Activated gamma-delta T cell treated with Interleukin-2 at 50 U/mL for 16 hours (primary cell): ENCODE measurements at regions not wholly inside any gene's neighbourhood (a gene's known extent, or its start where the extent isn't known, plus 50 kb on each side); places are given as distances from the start of the nearest gene placed in this dataset.

Experiments used
- DNase-seq: peaks from one replicate; pipeline ENCODE4 v3.0.0-alpha.2; 2020

DNA sequence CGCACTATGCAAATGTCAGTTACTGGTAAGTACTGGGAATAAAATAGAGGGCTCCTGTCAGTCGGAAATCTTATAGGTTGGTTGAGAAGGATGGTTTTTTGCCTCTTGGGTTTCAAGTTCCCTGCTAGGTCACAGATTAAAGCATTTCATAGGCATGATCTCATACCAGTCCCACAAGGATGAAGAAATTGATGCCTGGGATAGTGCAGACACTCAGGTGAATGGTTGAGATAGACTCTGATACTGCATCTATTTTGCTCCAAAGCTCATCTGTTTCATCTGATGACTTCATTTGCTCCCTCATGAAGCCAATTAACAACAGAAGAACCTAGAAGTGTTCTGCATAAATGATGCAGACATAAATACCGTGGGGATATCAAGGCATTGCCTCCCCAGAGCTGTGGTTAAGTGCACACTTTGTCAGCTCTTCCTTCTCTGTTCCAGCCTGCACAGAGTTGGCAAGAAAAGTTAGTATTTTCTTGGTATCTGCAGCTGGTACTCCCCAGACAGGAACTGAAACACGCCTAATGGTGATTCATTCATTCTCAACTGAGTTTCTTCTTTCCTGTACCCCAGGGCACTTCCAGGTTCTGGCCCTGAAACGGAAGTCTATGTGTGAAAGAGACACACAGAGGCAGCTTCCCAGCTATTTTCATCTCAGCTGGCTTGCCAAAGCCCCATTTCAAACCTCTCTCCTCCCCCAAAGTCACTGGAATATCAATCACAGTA, 418.3 kb upstream of the SALL1 start:
- no peak for DNase-seq

DNA sequence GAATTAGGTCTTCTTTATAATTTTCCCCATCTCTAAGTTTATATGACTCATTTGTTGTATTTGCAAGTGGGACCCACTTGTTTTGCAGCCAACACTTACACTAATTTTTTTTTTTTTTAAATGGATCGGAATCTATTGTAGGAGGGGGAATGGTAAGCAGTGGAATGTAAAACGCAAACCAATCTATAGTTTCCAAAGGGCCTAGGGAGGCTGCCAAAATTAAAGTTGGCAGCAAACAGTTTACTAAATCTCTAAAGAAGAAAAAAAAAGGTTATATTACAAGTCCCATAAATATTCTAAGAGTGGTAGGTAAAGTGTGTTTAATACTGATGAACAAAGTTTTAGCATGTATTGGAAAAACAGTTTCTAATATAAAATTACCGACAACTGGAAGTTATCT, 416.8 kb upstream of the SALL1 start:
- DNase-seq = no peak

GRCh38 chr16:51565184-51565583, 414.1 kb upstream of the SALL1 start:
- no peak for DNase-seq

GRCh38 chr16:51562891-51563290, 411.8 kb upstream of the SALL1 start:
- no peak for DNase-seq

DNA sequence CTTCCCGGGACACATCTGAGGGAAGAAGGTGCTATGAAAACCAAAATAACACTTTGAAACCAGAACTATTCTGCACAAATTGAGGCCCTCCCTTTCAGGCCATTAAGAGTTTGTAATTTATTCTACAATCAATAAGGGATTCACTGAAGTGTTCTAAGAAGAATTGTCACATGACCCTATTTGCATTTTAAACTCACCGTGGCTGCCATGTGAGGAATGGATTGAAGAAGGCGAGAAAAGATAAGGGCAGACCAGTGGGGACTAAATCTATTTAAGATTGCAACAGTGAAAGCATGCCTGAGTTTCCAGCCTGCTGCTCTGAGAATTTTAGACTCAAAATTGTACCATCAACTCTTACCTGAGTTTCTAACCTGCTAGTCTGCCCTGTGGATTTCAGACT, 408.8 kb upstream of the SALL1 start:
- no peak for DNase-seq

- no peak for DNase-seq
Measured at GRCh38 chr16:51557670-51558069, 406.6 kb upstream of the SALL1 start.

- no peak for DNase-seq
Measured at GRCh38 chr16:51556694-51557340, 405.7 kb upstream of the SALL1 start.

- DNase-seq = no peak
Measured at GRCh38 chr16:51553910-51554309, 402.8 kb upstream of the SALL1 start.

- no peak for DNase-seq
Measured at GRCh38 chr16:51553314-51553713, 402.2 kb upstream of the SALL1 start.

DNA sequence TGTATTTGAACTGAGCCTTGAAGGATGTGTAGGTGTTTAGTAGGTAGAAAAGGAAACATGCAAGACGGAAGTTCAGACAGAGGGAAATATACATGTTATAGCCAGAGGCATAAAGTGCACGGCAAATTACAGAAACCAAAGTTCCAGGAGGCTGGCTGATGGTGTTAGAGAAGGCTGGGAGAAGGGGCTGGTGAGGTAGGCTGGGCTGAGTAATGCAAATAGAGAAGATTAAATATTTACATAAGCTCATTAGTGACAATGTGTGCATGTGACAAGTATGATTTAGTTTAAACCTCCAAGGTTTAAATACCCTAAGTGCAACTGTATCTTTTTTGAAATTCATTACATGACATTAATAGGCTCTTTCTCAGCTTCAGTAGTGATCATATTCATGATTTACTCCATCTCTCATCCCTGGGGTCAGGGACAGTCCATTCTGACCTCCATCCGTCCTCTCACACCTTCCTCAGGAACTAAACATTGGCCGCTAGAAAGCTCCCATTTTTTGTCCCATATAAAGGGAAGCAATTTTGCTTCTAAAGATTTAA, 399.8 kb upstream of the SALL1 start:
- DNase-seq = no peak

DNA sequence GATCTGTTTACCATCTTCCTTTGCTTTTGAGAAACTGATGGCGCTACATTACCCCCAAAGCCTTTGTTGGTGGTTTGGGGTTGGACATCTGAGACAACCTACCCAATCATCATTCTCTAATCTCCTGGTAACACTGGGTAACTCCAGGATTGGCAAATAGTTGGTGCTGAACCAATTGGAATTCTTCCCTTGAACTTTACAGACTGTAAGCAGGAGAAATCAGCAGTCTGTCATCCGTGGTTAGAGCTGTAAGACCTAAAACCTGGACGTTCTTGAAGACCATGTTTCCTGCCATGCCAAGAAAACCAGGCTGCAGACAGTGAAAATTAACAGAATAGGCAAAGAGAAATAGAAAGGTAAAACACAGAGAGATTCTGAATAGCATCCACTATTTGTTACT, 398.8 kb upstream of the SALL1 start:
- no peak for DNase-seq

- DNase-seq = no peak
Measured at GRCh38 chr16:51545951-51546350, 394.9 kb upstream of the SALL1 start.

DNA sequence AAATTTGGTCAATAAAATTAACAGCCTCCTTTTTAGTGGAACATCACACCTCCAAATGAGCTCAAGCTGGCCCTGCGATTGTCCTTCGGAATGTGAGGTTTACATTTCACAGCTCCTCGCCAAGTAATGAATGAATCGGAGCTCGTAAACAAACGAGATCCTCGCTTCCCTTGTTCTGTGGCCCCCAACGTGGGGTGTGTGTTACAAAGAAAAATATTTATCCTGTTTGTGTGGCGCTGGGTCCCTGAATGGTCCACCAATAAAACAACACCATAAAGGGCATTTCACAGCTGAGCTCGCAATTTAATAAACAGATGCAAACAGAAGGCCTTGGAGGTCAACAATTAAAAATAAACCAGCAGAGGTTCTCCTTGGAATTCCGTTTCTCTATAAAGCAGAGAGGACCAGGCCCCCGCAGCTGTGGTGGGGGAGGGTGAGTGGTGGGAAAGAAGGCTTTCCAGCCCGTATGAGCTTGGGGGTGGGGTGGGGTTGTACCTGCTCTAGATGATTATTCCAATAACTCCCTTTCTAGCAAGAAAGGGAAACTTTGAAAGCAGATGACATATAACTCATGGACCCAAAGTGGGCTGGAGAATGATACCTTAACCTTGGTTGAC, 393.9 kb upstream of the SALL1 start:
- DNase-seq = no peak

- no peak for DNase-seq
Measured at GRCh38 chr16:51543971-51544370, 392.9 kb upstream of the SALL1 start.

DNA sequence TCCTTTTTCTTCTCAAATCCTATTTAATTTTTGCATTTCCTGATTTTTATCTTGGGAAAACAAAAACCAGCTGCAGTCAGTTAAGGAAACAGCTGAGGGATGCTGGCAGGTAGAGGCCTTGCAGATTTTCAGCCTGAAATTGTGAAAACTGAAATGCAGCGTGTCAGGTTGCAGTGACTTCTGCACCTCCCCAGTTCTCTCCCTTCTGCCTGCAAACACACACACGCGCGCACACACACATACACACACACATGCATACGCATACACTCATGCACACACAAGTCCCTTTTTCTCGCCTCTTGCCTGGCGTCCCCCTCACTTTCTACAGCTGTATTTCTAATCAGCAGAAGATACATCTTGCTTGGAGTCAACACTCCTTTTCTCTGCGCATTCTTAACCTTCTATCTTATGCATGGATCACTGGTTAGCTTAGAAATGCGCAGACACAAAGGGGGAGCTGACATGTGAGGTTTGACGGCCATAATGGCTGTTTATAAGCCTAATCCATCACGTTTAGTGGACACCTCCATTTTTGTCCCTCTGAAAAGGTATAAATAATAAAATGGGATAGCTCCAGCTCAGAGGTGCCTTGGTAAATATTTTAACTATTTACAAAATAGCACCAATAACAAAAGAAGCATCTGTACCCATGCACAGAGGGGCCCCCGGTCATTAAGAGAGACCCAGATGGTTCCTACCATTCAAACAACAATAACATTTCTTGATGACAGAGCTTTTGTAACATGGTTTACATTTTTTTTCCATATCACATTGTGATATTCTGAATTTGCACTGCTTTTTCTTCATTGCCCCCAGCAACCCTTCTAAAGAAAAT, 392.1 kb upstream of the SALL1 start:
- DNase-seq = no peak

DNA sequence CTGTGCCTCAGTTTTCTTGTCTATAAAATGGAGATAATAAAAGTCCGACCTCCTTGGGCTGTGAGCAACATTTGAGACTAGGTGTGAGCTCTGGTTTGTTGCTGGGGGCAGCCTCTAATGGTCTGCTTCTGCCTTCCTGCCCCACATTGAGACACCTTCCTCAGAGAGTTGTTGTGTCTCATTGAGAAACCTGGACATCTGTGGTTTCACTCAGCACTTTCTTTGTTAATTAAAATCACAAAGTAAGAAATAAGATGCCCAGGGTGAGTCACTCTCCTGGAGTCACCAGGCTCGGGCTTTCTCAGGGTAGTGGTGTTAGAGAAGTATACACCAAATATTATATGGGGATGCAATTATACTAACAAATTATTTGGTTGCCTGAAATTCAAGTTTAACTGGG, 389.2 kb upstream of the SALL1 start:
- no peak for DNase-seq

DNA sequence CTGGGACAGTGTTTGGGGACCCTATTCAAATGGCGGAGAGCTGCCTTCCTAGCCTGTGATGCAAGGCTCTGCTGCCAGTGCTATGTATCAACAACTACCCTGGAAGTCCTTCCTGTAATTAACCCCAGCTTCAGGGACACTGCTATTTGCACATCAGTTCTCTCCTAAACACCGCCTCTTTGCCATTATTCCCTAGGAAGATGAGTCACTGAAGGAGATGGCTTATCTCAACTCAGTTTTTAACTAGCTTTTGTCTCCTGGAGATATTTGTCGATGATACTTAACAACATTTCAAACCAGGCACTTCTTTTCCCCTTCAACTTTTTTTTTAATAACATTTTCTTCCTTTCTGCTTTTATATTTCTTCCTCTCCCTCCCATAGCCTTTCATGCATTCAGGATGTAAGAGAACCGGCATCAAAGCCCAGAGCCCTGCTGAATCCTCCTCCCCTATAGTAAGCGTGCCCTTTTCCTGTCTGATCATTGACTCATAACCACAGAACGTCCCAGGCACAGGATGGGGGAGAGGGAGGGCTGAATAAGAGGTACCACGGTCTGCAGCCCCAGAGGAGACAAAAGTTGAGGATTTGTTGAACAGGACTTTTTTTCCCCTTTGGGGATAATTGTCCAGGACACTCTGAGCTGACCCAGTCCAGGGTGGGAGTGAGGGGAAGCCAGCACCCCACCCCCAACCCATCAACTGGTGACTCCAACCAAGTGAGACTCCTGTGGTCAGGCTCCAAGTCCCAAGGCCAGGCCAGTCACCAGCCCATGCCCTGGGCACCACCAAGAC, 387.8 kb upstream of the SALL1 start:
- no peak for DNase-seq

DNA sequence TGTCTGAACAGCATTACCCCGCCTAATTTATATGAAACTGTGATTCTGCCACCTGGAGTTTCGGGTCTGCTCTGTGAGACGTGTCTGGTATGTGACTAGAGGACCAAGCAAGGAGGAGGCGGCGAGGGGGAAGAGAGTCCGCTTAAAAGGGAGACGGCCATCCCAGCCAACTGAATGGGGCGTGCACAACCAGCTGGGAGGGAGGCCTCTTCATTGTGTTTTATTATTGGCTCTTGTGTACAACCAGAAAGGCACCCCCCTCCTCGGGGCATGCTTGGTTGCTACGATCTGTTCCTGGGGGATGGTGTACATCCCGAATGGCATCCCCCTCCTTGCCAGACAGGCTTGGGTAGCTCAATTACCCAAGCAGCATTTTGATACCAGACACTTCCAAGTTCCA, 384.5 kb upstream of the SALL1 start:
- DNase-seq = no peak

DNA sequence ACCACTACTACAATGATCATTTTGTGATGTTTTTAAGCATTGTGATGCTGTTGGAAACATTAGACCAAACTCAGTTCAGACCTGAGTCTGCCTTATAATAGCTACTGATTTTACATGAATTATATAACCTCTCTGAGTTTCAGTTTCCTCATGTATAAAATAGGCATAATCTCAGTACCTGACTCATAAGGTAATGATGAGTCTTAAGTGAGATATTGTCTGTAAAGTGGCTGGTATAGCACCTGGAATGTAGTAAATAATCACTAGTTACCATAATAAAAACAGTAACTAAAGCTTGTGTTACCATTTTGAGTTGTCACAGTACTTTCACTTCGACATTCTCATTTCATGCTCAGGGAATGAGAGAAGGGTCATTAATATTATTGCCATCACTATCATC, 381.5 kb upstream of the SALL1 start:
- DNase-seq = no peak

DNA sequence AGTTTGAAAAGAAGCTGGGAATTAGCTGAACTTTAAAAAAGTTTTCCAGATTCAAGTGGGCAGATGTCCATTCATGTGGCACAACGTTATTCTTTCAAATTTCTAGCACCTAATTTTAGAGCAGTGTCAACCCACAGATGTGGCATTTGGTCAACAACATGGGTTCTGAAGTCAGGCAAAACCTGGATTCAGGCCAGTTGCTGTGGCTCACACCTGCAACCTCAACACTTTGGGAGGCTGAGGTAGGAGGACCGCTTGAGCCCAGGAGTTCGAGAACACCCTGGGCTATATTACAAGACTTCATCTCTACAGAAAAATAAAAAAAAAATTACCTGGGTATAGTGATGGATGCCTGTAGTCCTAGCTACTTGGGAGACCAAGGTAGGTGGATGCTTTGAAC, 380.2 kb upstream of the SALL1 start:
- no peak for DNase-seq

DNA sequence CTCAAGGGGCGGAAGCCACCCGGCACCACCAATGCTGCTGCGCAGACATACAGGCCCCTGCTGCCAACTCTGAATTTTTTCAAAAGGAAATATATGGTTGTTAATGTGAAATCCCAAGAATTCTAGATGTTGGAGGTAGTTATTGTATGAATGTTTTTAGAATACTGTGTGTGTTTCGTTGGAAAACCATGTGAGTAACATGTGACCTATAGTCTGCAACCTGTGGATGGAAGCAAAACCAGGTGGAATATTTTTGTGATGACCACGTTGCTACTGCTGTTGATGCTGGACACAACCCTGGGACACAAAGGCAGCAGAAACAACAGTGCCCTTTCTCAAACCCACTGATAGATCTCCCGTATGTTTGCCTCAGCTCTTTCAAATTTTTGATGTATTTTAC, 376.3 kb upstream of the SALL1 start:
- DNase-seq = no peak

- no peak for DNase-seq
Measured at GRCh38 chr16:51526621-51527020, 375.6 kb upstream of the SALL1 start.
